BJ (cell line): ENCODE measurements at regions not wholly inside any gene's neighbourhood (a gene's known extent, or its start where the extent isn't known, plus 50 kb on each side); places are given as distances from the start of the nearest gene placed in this dataset.

ENCODE experiments used
- CTCF ChIA-PET: fragments of 350-600 bp; formaldehyde crosslinking; extraction: SDS; loops from one replicate; lab custom pipeline; 2021; ENCODE audit warnings: antibody characterized with exemption, inconsistent platforms; lab: Yijun Ruan, JAX
- POLR2A ChIA-PET: fragments of 300-600 bp; sonication (Branson Sonifier 250); formaldehyde crosslinking; extraction: SDS; loops from one replicate; lab custom pipeline; 2021; ENCODE audit warnings: antibody characterized with exemption; lab: Charles Lee
- DNase-seq: peaks from one replicate; pipeline ENCODE4 v3.0.0-alpha.2; 2011; ENCODE audit warnings: low read depth
- H3K27me3 ChIP-seq: 2 replicates; pipeline ENCODE4 v1.6.0; 2011; ENCODE audit warnings: low read length; ENCODE audit not compliant: control insufficient read depth, insufficient read depth
- H3K36me3 ChIP-seq: 2 replicates; pipeline ENCODE4 v1.5.1; 2011; ENCODE audit warnings: low read length; ENCODE audit not compliant: control insufficient read depth, insufficient read depth
- H3K4me3 ChIP-seq: 2 replicates; pipeline ENCODE4 v1.5.1; 2011; ENCODE audit warnings: low read depth, mild to moderate bottlenecking, control low read depth, low read length
- CTCF ChIP-seq: IDR thresholded peaks from 2 replicates; pipeline ENCODE4 v1.5.1; 2011; ENCODE audit warnings: low read depth, mild to moderate bottlenecking, control low read depth, inconsistent platforms, low read length, moderate library complexity; ENCODE audit not compliant: insufficient read depth

- no peak for TF ChIP-seq CTCF
- DNase-seq = no peak
- ChIA-PET CTCF (no interaction called here), POLR2A (no interaction called here)
- no peaks in the 10 kb centered on the region for H3K36me3 ChIP-seq
- no peaks in the 10 kb centered on the region for H3K27me3 ChIP-seq
- no peak overlapping the region for H3K4me3 ChIP-seq
Measured at GRCh38 chr6:47163536-47163935, 121.4 kb upstream of the ADGRF1 start.

GRCh38 chr6:47162793-47163192, 120.7 kb upstream of the ADGRF1 start:
- TF ChIP-seq CTCF = no peak
- POLR2A ChIA-PET = no interaction called here
- H3K4me3 ChIP-seq = no peak overlapping the region
- no peaks in the 10 kb centered on the region for H3K27me3 ChIP-seq
- no peak for DNase-seq
- CTCF ChIA-PET = no interaction called here
- no peaks in the 10 kb centered on the region for H3K36me3 ChIP-seq

- CTCF ChIA-PET = no interaction called here
- no peak for TF ChIP-seq CTCF
- no peaks in the 10 kb centered on the region for H3K36me3 ChIP-seq
- POLR2A ChIA-PET = no interaction called here
- no peak for DNase-seq
- H3K4me3 ChIP-seq = no peak overlapping the region
- H3K27me3 ChIP-seq = no peaks in the 10 kb centered on the region
Measured at GRCh38 chr6:47162231-47162630, 120.1 kb upstream of the ADGRF1 start.

GRCh38 chr6:47161176-47161687, 119.1 kb upstream of the ADGRF1 start:
- Histone ChIP-seq H3K27me3 (no peaks in the 10 kb centered on the region), H3K36me3 (no peaks in the 10 kb centered on the region), H3K4me3 (no peak overlapping the region)
- CTCF ChIA-PET = no interaction called here
- POLR2A ChIA-PET = no interaction called here
- DNase-seq = no peak
- TF ChIP-seq CTCF = no peak

GRCh38 chr6:47160702-47161101, 118.6 kb upstream of the ADGRF1 start:
- H3K4me3 ChIP-seq = no peak overlapping the region
- H3K36me3 ChIP-seq = no peaks in the 10 kb centered on the region
- no peak for DNase-seq
- TF ChIP-seq CTCF = no peak
- ChIA-PET POLR2A (no interaction called here), CTCF (interaction anchor here (1.0 kb wide), 1 partner anchor 14 kb away, joined by 3 read pairs; no protein-coding TSS in a partner anchor)
- no peaks in the 10 kb centered on the region for H3K27me3 ChIP-seq
